Heart left ventricle (tissue), 13 donors: ENCODE measurements at regions not wholly inside any gene's neighbourhood (a gene's known extent, or its start where the extent isn't known, plus 50 kb on each side); places are given as distances from the start of the nearest gene placed in this dataset.

Experiments used
- POLR2A ChIP-seq, 2 donors: fragments of 450-650 bp; IDR thresholded peaks; one replicate each; pipeline ENCODE4 v1.6.1; 2017; ENCODE audit warnings: antibody characterized with exemption in 2 of 2, mild to moderate bottlenecking in 2 of 2, moderate library complexity in 2 of 2
- TF ChIP-seq, protein P1 (sequence below), 12 donors: fragments of 200-600 bp; sonication (generic) in 4 of 12; IDR thresholded peaks; one replicate each; pipeline versions ENCODE4 v1.5.0 to v1.8.0; 2018 to 2022; ENCODE audit warnings: antibody characterized with exemption in 12 of 12, mild to moderate bottlenecking in 5 of 12
- donor health status: ischemic (EF 13 %, LVEDD 7.1; RV severe dilation, severe dysfunction).
- donor health status: DM: no; HTN: yes; CAD: no.
- donor health status: DM: no; HTN: no; CAD: no.
- donor health status: ischemic (EF 25% LVEDD 6.9; RV normal size, moderate dysfunction).
- donor health status: ischemic (EF 25% LVEDD 5.7; RV mildly dilated, moderate dysfunction).
- donor health status: ischemic (EF 35%, LVEDD 5.7; RV mildly dilated, moderate dysfunction).
- donor health status: nonischemic (EF 11% LVEDD 7.7; RV severe dilation, severe dysfunction).
- donor health status: DM: yes; HTN: yes; CAD: no.
- donor health status: PGD.
- donor health status: ischemic (EF 29% LVEDD 5.4; RV normal size, mild dysfunction).
- donor health status: nonischemic (EF 23%, LVEDD 6.1; RV moderate dilation, normal function).

DNA sequence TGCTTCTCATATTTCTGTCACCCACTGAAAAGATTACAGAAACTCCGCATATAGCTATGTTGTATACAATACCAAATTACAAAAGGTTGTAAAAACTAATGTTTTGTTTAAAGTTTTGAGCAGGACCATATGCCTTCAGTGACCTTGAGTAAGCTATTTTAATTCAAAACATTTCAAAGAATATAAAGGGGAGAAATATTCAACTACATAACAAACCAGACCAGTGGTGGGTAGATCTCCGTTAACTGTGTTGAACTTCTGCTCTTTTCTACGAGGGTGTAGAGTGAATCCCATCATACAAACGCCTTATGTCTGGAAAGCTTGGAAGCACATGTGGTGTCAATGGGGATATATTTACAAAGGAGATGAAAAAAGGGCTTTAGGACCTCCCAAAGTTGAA lies 68.4 kb upstream of the NR2F2 start:
- TF ChIP-seq, protein P1, sequence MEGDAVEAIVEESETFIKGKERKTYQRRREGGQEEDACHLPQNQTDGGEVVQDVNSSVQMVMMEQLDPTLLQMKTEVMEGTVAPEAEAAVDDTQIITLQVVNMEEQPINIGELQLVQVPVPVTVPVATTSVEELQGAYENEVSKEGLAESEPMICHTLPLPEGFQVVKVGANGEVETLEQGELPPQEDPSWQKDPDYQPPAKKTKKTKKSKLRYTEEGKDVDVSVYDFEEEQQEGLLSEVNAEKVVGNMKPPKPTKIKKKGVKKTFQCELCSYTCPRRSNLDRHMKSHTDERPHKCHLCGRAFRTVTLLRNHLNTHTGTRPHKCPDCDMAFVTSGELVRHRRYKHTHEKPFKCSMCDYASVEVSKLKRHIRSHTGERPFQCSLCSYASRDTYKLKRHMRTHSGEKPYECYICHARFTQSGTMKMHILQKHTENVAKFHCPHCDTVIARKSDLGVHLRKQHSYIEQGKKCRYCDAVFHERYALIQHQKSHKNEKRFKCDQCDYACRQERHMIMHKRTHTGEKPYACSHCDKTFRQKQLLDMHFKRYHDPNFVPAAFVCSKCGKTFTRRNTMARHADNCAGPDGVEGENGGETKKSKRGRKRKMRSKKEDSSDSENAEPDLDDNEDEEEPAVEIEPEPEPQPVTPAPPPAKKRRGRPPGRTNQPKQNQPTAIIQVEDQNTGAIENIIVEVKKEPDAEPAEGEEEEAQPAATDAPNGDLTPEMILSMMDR (IDR thresholded peaks at IDR 0.05), result no peak
- TF ChIP-seq POLR2A (IDR thresholded peaks at IDR 0.05), result no peak
